ENCODE measurements at regions not wholly inside any gene's neighbourhood (a gene's known extent, or its start where the extent isn't known, plus 50 kb on each side); places are given as distances from the start of the nearest gene placed in this dataset.

DNA sequence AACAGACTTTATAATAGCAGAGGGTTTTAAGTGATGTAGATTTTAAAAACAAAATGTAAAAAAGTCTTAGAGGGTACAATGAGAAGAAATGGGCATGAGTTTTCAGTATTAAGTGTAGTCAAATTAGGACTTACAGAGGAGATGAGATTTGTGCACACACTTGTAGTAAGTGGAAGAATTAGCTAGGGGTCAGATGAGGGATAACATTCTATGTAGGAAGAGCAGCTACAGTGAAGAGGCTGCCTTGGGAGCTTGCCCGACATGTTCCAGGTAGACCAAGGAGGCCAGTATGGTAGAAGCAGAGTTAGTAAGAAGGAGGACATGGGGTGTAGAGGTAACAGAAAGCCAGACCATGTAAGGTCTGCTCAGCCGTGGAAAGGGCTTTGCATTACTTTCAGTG is 189.2 kb upstream of the DSEL start:
- 92 to 96% (median 93%) methylated on average over 2 of the region's 2 CpGs for WGBS, 3 donors

GRCh38 chr18:67695684-67696083 is 179.2 kb upstream of the DSEL start:
- no peaks in the 10 kb centered on the region for H3K4me1 ChIP-seq (ENCODE audit: insufficient read depth)
- TF ChIP-seq EP300 (IDR thresholded peaks at IDR 0.05) = no peak
- no peak overlapping the region for H3K27ac ChIP-seq
- intact Hi-C loops (cut with DNase I) = no loop called here
- 81 to 92% (median 90%) methylated on average over 1 of the region's 1 CpG for WGBS, 3 donors
- no peak overlapping the region for H3K4me3 ChIP-seq
- no peak for DNase-seq
- no peaks in the 10 kb centered on the region for H3K36me3 ChIP-seq
- no peaks in the 10 kb centered on the region for H3K9me3 ChIP-seq
- H3K27me3 ChIP-seq = no peaks in the 10 kb centered on the region

More for the DNA sequence above, 189.2 kb upstream of the DSEL start:
- TF ChIP-seq POLR2A (IDR thresholded peaks at IDR 0.05) (no peak), EP300 (IDR thresholded peaks at IDR 0.05) (no peak), CTCF (IDR thresholded peaks at IDR 0.05) (no peak)
- intact Hi-C loops (cut with DNase I) = no loop called here
- H3K9me3 ChIP-seq = no peaks in the 10 kb centered on the region
- H3K4me3 ChIP-seq = no peak overlapping the region
- no peaks in the 10 kb centered on the region for H3K36me3 ChIP-seq
- H3K27ac ChIP-seq = no peak overlapping the region
- no peaks in the 10 kb centered on the region for H3K27me3 ChIP-seq
- H3K4me1 ChIP-seq (ENCODE audit: insufficient read depth) = no peaks in the 10 kb centered on the region
- DNase-seq = no peak

DNA sequence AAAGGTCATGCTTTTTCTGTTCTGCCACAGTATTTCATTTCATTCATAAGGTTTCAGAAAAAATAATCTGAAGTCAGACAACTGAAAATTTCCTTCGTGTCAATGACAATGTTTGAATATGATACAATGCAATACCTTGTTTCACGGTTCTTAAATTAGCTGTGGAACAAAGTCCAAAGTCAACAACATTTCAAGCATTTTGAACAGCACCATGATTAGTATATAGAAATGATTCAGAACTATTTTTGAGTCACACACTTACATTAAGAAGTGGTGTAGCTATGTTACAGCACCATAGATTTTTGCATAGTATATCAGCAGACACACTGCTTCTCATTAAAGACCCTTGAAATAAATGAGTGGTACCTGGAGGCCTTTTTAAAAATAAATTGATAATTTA is 178.3 kb upstream of the DSEL start:
- DNase-seq = no peak
- intact Hi-C loops (cut with DNase I) = no loop called here
- Histone ChIP-seq H3K4me3 (no peak overlapping the region), H3K4me1 (ENCODE audit: insufficient read depth) (no peaks in the 10 kb centered on the region), H3K36me3 (no peaks in the 10 kb centered on the region), H3K27ac (no peak overlapping the region), H3K9me3 (no peaks in the 10 kb centered on the region), H3K27me3 (no peaks in the 10 kb centered on the region)
- 77 to 89% (median 85%) methylated on average over 2 of the region's 2 CpGs for WGBS, 3 donors
- TF ChIP-seq POLR2A (IDR thresholded peaks at IDR 0.05) (no peak), CTCF (IDR thresholded peaks at IDR 0.05) (no peak), EP300 (IDR thresholded peaks at IDR 0.05) (no peak)

DNA sequence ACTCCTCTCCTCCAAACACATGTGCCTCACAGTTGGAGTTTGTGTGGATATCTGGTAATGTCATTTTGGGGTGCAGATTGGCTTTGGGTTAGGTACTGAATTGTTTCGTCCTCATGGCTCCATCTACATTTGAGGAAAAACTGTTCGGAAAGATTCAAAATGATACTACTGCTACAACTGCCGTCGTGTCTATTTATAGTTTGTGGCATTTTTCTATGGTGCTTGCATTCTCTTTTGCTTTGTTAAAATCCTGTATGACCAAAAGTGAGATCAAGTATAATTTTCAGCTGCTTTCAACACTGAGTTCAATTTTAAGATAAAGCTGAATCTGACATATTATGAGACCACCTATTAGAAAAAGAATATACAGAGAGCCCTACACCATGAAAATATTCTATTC is 176.3 kb upstream of the DSEL start:
- 71 to 91% (median 89%) methylated on average over 4 of the region's 4 CpGs for WGBS, 3 donors
- Histone ChIP-seq H3K4me1 (ENCODE audit: insufficient read depth) (no peaks in the 10 kb centered on the region), H3K36me3 (no peaks in the 10 kb centered on the region), H3K27ac (no peak overlapping the region), H3K4me3 (no peak overlapping the region), H3K27me3 (no peaks in the 10 kb centered on the region), H3K9me3 (no peaks in the 10 kb centered on the region)
- no peak for TF ChIP-seq POLR2A (IDR thresholded peaks at IDR 0.05)
- no peak for TF ChIP-seq CTCF (IDR thresholded peaks at IDR 0.05)
- no peak for TF ChIP-seq EP300 (IDR thresholded peaks at IDR 0.05)
- intact Hi-C loops (cut with DNase I) = no loop called here
- DNase-seq = no peak

GRCh38 chr18:67682516-67682915 is 166.0 kb upstream of the DSEL start:
- DNase-seq = no peak
- intact Hi-C loops (cut with DNase I) = no loop called here
- TF ChIP-seq EP300 (IDR thresholded peaks at IDR 0.05) (no peak), POLR2A (IDR thresholded peaks at IDR 0.05) (no peak), CTCF (IDR thresholded peaks at IDR 0.05) (no peak)
- Histone ChIP-seq H3K27me3 (no peaks in the 10 kb centered on the region), H3K9me3 (no peaks in the 10 kb centered on the region), H3K4me3 (no peak overlapping the region), H3K4me1 (ENCODE audit: insufficient read depth) (no peaks in the 10 kb centered on the region), H3K36me3 (no peaks in the 10 kb centered on the region), H3K27ac (no peak overlapping the region)
- 78 to 88% (median 86%) methylated on average over 1 of the region's 1 CpG for WGBS, 3 donors

All from ovary (tissue), 7 donors.